GM23338 (cell line): ENCODE measurements at regions not wholly inside any gene's neighbourhood (a gene's known extent, or its start where the extent isn't known, plus 50 kb on each side); places are given as distances from the start of the nearest gene placed in this dataset.

Experiments used
- CTCF ChIP-seq, 2 experiments: fragments of 200-600 bp in 1 of 2; sonication (generic) in 1 of 2; conservative IDR thresholded peaks; 2 replicates each; pipeline versions ENCODE4 v1.5.1 to v1.6.1; 2016 to 2017; ENCODE audit warnings: antibody characterized with exemption in 2 of 2, low read depth in 2 of 2, mild to moderate bottlenecking in 2 of 2, moderate library complexity in 1 of 2
- STAT1 ChIP-seq: IDR thresholded peaks from one replicate; pipeline ENCODE4 v1.6.1; 2016; ENCODE audit warnings: antibody characterized with exemption; ENCODE audit not compliant: unreplicated experiment
- ZNF331 ChIP-seq: fragments of 250-450 bp; sonication (Bioruptor Pico); IDR thresholded peaks from 2 replicates; pipeline ENCODE4 v1.5.0; 2020; ENCODE audit warnings: low read depth, mild to moderate bottlenecking, moderate library complexity

DNA sequence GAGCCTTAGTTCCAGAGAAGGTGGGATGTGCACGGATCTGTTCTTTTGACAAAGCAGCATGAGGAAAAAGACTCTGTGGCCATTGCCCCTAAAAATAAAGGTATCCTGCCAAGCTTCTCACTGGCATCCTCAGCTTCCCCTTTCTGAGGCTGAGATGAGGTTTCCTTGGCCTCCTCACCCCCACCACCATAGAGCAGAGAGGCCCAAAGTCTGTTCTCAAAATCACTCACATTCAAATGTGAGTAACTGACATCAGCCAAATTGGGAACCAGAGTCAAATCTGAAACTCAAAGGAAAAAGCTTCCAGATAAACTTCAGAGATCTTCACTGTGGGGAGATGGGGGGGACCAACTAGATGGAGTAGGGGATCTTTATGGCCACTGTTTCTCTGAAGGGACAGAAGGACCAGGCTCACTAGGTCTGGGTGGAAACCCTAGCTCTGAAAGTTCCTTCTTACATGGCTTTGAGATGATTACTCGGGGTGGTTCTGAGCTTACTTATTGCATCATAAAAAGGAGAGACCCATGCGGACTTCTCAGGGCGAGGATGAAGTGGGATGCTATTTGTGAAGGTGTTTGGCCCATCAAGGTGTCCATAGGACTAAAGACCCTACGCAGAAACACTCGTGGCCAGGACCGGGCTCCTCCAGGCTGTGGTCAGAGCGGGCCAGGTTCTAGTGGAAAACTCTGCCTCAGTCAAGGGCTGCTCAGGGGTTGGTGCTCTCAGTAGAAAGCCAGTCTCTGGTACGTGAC, 61.5 kb upstream of the MEF2A start:
- no peak for TF ChIP-seq STAT1
- no peak for TF ChIP-seq CTCF (conservative IDR thresholded peaks at IDR 0.05; ENCODE audit: low read depth in 2 of 2)
- TF ChIP-seq ZNF331 (CRISPR knock-in tag), result no peak
